ENCODE measurements at regions not wholly inside any gene's neighbourhood (a gene's known extent, or its start where the extent isn't known, plus 50 kb on each side); places are given as distances from the start of the nearest gene placed in this dataset.

DNA sequence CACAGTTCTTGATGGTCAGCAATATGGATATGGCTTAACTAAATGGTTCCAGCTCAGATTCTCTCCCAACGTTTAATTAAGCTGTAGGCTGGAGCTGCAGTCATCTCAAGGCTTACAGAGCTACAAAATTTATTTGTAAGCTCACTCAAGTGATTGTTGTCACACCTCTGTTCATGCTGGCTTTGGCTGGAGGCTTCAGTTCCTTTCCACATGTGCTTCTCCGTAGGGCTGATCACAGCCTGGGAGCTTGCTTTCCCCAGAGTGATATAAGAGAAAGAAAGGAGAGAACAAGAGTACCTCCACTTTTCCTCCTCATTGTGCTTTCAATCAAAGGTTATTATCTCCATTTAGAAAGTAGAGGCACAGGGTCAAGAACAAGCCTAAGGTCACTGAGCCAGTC lies 182.7 kb upstream of the KCNN2 start:
- H3K9ac ChIP-seq (ENCODE audit: low read depth in 1 of 3, low read length in 3 of 3), result no peak overlapping the region
- no peaks in the 10 kb centered on the region for H3K4me1 ChIP-seq (ENCODE audit: control insufficient read depth in 3 of 3, insufficient read depth in 3 of 3, low read length in 3 of 3)
- no peak overlapping the region for H3K27ac ChIP-seq (ENCODE audit: low read depth, low read length)
- no peaks in the 10 kb centered on the region for H3K9me3 ChIP-seq (ENCODE audit: control insufficient read depth in 3 of 3, low read length in 3 of 3)
- H3K36me3 ChIP-seq (ENCODE audit: control insufficient read depth in 3 of 3, insufficient read depth in 3 of 3, low read length in 3 of 3), result no peaks in the 10 kb centered on the region
- H3K4me3 ChIP-seq (ENCODE audit: low read length in 3 of 3), result no peak overlapping the region
- no peaks in the 10 kb centered on the region for H3K27me3 ChIP-seq (ENCODE audit: control insufficient read depth in 3 of 3, insufficient read depth in 3 of 3, low read length in 3 of 3)

DNA sequence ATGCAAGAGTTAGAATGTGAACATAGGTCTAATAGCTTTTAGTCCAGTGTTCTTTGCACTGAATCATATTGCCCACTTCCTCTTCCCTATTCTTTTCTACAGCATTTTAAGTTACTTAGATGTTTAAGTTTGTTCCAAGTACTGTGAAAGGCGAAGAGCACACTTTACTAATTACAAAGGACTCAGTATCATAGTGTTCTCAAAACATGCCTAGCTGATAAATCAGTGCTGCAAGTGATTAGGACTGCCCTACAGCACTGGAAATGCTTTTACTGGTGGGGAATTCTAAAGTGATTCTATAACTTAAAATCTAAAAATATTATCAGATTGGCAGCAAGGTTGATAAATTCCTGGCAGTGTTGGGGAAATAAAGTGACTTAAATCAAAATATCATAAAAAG lies 177.9 kb upstream of the KCNN2 start:
- H3K27ac ChIP-seq (ENCODE audit: low read depth, low read length), result no peak overlapping the region
- H3K36me3 ChIP-seq (ENCODE audit: control insufficient read depth in 3 of 3, insufficient read depth in 3 of 3, low read length in 3 of 3), result no peaks in the 10 kb centered on the region
- H3K27me3 ChIP-seq (ENCODE audit: control insufficient read depth in 3 of 3, insufficient read depth in 3 of 3, low read length in 3 of 3), result no peaks in the 10 kb centered on the region
- H3K4me1 ChIP-seq (ENCODE audit: control insufficient read depth in 3 of 3, insufficient read depth in 3 of 3, low read length in 3 of 3), result no peaks in the 10 kb centered on the region
- no peak overlapping the region for H3K9ac ChIP-seq (ENCODE audit: low read depth in 1 of 3, low read length in 3 of 3)
- H3K4me3 ChIP-seq (ENCODE audit: low read length in 3 of 3), result no peak overlapping the region
- H3K9me3 ChIP-seq (ENCODE audit: control insufficient read depth in 3 of 3, low read length in 3 of 3), result no peaks in the 10 kb centered on the region

DNA sequence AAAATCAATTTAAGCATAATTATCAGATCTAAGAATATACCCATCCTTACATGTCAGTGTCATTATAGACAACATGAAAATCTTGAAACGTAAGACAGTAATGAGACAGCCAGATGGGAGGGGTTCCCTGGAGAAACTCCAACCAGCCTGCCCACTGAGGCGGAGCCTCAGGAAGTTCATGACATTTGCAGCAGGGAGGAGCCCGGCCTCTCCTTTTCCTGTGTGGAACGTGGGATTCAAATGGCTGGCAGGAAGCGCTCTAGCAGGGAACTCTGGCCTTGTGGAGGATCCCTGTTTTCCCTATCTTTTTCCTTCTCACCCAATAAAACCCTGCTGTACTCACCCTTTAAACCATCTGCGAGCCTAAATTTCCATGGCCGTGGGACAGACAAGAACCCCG lies 176.6 kb upstream of the KCNN2 start:
- Histone ChIP-seq H3K27me3 (ENCODE audit: control insufficient read depth in 3 of 3, insufficient read depth in 3 of 3, low read length in 3 of 3) (no peaks in the 10 kb centered on the region), H3K4me1 (ENCODE audit: control insufficient read depth in 3 of 3, insufficient read depth in 3 of 3, low read length in 3 of 3) (no peaks in the 10 kb centered on the region), H3K4me3 (ENCODE audit: low read length in 3 of 3) (no peak overlapping the region), H3K27ac (ENCODE audit: low read depth, low read length) (no peak overlapping the region), H3K9ac (ENCODE audit: low read depth in 1 of 3, low read length in 3 of 3) (no peak overlapping the region), H3K36me3 (ENCODE audit: control insufficient read depth in 3 of 3, insufficient read depth in 3 of 3, low read length in 3 of 3) (no peaks in the 10 kb centered on the region), H3K9me3 (ENCODE audit: control insufficient read depth in 3 of 3, low read length in 3 of 3) (no peaks in the 10 kb centered on the region)

DNA sequence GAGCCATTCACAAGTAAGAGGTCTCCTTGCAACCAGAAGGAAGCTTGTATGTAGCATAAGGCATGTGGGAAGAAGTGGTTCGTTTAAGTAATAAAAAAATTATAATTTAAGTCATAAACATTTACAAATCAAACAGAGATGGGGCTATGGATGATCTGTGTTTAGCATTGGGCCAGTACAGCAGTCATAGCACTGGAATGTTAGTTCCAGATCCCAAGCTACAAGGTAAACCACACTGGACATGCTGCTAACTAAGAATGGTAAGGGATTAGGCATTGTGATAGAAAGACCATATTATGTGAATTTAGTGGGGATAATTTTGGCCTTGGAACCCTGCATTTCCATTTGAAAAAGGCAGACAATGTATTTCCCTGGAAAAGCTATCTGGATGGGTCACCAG lies 170.4 kb upstream of the KCNN2 start:
- no peak overlapping the region for H3K27ac ChIP-seq (ENCODE audit: low read depth, low read length)
- no peaks in the 10 kb centered on the region for H3K9me3 ChIP-seq (ENCODE audit: control insufficient read depth in 3 of 3, low read length in 3 of 3)
- no peak overlapping the region for H3K4me3 ChIP-seq (ENCODE audit: low read length in 3 of 3)
- H3K9ac ChIP-seq (ENCODE audit: low read depth in 1 of 3, low read length in 3 of 3), result no peak overlapping the region
- no peaks in the 10 kb centered on the region for H3K4me1 ChIP-seq (ENCODE audit: control insufficient read depth in 3 of 3, insufficient read depth in 3 of 3, low read length in 3 of 3)
- H3K36me3 ChIP-seq (ENCODE audit: control insufficient read depth in 3 of 3, insufficient read depth in 3 of 3, low read length in 3 of 3), result no peaks in the 10 kb centered on the region
- no peaks in the 10 kb centered on the region for H3K27me3 ChIP-seq (ENCODE audit: control insufficient read depth in 3 of 3, insufficient read depth in 3 of 3, low read length in 3 of 3)

DNA sequence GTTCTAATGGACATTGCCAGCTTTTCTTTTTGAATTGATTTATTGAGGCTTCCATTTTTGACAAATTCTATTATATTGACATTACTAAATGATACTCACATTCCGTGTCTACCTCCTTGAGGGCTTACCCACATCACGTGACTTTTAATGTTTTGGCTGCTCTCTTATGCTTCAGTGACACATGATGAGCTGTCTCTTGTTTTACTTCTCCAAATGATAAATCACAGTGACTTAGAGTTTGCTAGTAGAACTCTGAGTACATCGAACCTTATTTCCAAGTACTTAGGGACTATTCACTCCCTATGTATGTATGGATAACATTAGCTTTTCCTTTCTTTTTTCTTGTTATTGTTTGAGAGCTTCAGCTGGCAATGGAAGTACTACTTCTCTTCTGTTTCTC lies 169.8 kb upstream of the KCNN2 start:
- no peaks in the 10 kb centered on the region for H3K27me3 ChIP-seq (ENCODE audit: control insufficient read depth in 3 of 3, insufficient read depth in 3 of 3, low read length in 3 of 3)
- H3K36me3 ChIP-seq (ENCODE audit: control insufficient read depth in 3 of 3, insufficient read depth in 3 of 3, low read length in 3 of 3), result no peaks in the 10 kb centered on the region
- H3K27ac ChIP-seq (ENCODE audit: low read depth, low read length), result no peak overlapping the region
- H3K9me3 ChIP-seq (ENCODE audit: control insufficient read depth in 3 of 3, low read length in 3 of 3), result no peaks in the 10 kb centered on the region
- H3K9ac ChIP-seq (ENCODE audit: low read depth in 1 of 3, low read length in 3 of 3), result no peak overlapping the region
- H3K4me1 ChIP-seq (ENCODE audit: control insufficient read depth in 3 of 3, insufficient read depth in 3 of 3, low read length in 3 of 3), result no peaks in the 10 kb centered on the region
- H3K4me3 ChIP-seq (ENCODE audit: low read length in 3 of 3), result no peak overlapping the region

DNA sequence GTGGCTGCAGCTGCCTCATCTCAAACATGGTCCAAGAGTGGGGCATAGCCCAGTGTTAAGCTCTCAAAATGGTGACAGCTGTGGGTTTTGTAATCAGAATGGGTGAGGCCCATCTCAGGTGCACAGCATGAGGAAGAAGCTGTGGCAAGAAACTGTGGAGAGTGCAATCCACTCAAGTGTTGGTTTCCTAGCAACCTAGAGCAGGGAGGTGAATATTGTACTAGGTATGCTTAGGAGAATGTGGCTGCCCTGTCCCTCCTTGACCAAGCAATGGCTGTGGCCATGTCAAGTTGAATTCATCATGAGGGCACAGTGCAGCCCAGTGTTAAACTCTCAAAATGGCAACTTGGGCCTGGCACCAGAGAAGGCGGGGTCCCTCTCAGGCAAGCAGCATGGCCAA lies 160.5 kb upstream of the KCNN2 start:
- Histone ChIP-seq H3K9me3 (ENCODE audit: control insufficient read depth in 3 of 3, low read length in 3 of 3) (no peaks in the 10 kb centered on the region), H3K9ac (ENCODE audit: low read depth in 1 of 3, low read length in 3 of 3) (no peak overlapping the region), H3K36me3 (ENCODE audit: control insufficient read depth in 3 of 3, insufficient read depth in 3 of 3, low read length in 3 of 3) (no peaks in the 10 kb centered on the region), H3K27me3 (ENCODE audit: control insufficient read depth in 3 of 3, insufficient read depth in 3 of 3, low read length in 3 of 3) (no peaks in the 10 kb centered on the region), H3K4me1 (ENCODE audit: control insufficient read depth in 3 of 3, insufficient read depth in 3 of 3, low read length in 3 of 3) (no peaks in the 10 kb centered on the region), H3K27ac (ENCODE audit: low read depth, low read length) (no peak overlapping the region), H3K4me3 (ENCODE audit: low read length in 3 of 3) (no peak overlapping the region)

DNA sequence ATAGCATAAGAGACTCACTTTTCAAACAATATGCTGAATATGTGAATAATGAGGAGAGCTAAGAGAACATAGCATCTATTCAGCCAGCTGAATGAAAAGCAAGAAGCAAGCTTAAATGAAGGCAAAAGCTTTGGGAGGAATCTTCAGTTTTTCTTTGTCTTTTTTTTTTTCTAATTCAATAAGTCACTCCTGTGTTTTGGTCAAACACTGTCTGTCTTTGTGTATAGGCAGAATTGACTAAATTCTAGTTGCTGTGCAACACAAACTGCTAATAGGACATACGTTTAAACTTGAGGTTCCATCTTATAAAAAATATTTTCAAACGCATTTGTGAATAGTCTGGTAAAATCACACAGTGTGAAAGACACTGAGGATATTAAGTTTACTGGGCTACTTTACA lies 156.9 kb upstream of the KCNN2 start:
- H3K27ac ChIP-seq (ENCODE audit: low read depth, low read length), result no peak overlapping the region
- no peak overlapping the region for H3K4me3 ChIP-seq (ENCODE audit: low read length in 3 of 3)
- no peak overlapping the region for H3K9ac ChIP-seq (ENCODE audit: low read depth in 1 of 3, low read length in 3 of 3)
- H3K36me3 ChIP-seq (ENCODE audit: control insufficient read depth in 3 of 3, insufficient read depth in 3 of 3, low read length in 3 of 3), result no peaks in the 10 kb centered on the region
- H3K9me3 ChIP-seq (ENCODE audit: control insufficient read depth in 3 of 3, low read length in 3 of 3), result no peaks in the 10 kb centered on the region
- no peaks in the 10 kb centered on the region for H3K4me1 ChIP-seq (ENCODE audit: control insufficient read depth in 3 of 3, insufficient read depth in 3 of 3, low read length in 3 of 3)
- no peaks in the 10 kb centered on the region for H3K27me3 ChIP-seq (ENCODE audit: control insufficient read depth in 3 of 3, insufficient read depth in 3 of 3, low read length in 3 of 3)

DNA sequence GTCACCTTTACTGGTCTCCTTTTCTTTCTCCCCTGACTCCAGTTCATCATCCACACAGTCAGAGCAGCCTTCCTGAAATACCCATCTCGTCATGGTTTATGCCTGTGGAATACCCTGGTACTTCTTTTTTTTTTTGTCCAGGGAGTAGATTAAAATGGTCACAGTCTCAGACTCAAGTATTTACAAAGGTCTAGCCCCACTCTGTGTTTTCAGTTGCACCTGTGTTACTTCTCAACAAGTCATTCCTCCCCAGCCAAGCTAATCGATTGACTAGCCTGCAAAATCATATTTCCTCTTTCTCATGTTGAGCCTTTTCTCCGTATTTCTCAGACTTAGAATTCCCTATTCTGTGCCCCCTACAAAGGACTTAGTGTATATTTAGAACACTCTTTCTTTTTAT lies 155.2 kb upstream of the KCNN2 start:
- H3K27ac ChIP-seq (ENCODE audit: low read depth, low read length), result no peak overlapping the region
- H3K27me3 ChIP-seq (ENCODE audit: control insufficient read depth in 3 of 3, insufficient read depth in 3 of 3, low read length in 3 of 3), result no peaks in the 10 kb centered on the region
- no peaks in the 10 kb centered on the region for H3K4me1 ChIP-seq (ENCODE audit: control insufficient read depth in 3 of 3, insufficient read depth in 3 of 3, low read length in 3 of 3)
- no peak overlapping the region for H3K4me3 ChIP-seq (ENCODE audit: low read length in 3 of 3)
- no peaks in the 10 kb centered on the region for H3K36me3 ChIP-seq (ENCODE audit: control insufficient read depth in 3 of 3, insufficient read depth in 3 of 3, low read length in 3 of 3)
- no peaks in the 10 kb centered on the region for H3K9me3 ChIP-seq (ENCODE audit: control insufficient read depth in 3 of 3, low read length in 3 of 3)
- H3K9ac ChIP-seq (ENCODE audit: low read depth in 1 of 3, low read length in 3 of 3), result no peak overlapping the region

DNA sequence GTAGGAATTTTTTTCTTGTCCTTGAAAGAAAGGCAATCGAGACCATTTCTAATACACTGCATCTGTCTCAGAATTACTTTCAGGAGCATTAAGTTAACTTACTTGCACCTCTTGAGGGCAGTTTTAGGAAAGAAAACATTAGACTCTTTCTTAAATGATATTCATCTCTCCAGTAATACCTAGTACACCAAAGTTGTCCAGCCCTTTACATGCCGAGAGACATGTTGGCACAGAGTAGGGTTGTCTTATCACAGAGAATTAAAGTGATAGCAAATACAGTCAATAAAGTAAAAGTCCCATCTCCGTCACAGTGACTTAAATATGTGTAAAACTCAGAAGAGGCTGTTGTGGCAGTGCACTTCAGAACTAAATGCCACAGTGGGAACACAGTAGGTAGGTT lies 154.3 kb upstream of the KCNN2 start:
- Histone ChIP-seq H3K9me3 (ENCODE audit: control insufficient read depth in 3 of 3, low read length in 3 of 3) (no peaks in the 10 kb centered on the region), H3K9ac (ENCODE audit: low read depth in 1 of 3, low read length in 3 of 3) (no peak overlapping the region), H3K4me3 (ENCODE audit: low read length in 3 of 3) (no peak overlapping the region), H3K4me1 (ENCODE audit: control insufficient read depth in 3 of 3, insufficient read depth in 3 of 3, low read length in 3 of 3) (no peaks in the 10 kb centered on the region), H3K36me3 (ENCODE audit: control insufficient read depth in 3 of 3, insufficient read depth in 3 of 3, low read length in 3 of 3) (no peaks in the 10 kb centered on the region), H3K27ac (ENCODE audit: low read depth, low read length) (no peak overlapping the region), H3K27me3 (ENCODE audit: control insufficient read depth in 3 of 3, insufficient read depth in 3 of 3, low read length in 3 of 3) (no peaks in the 10 kb centered on the region)

DNA sequence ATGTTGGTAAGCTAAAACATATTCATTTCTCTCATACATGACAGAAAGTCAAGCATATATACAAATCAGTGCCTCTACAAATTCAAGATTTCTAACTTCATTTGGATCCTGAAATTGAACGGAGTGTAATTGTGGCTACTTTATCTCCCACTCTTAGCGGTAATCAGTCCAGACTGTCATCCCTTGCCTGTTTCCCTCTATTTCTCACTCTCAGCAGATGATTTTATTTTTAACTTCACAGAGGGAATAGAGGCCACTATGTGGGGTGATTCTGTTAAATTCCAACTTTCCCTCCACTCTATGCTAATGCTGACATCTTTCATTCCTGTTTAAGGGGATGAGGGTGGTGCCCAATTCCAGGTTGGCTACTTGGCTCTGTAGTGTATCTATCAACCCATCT lies 153.8 kb upstream of the KCNN2 start:
- H3K9ac ChIP-seq (ENCODE audit: low read depth in 1 of 3, low read length in 3 of 3), result no peak overlapping the region
- H3K4me1 ChIP-seq (ENCODE audit: control insufficient read depth in 3 of 3, insufficient read depth in 3 of 3, low read length in 3 of 3), result no peaks in the 10 kb centered on the region
- no peaks in the 10 kb centered on the region for H3K27me3 ChIP-seq (ENCODE audit: control insufficient read depth in 3 of 3, insufficient read depth in 3 of 3, low read length in 3 of 3)
- H3K9me3 ChIP-seq (ENCODE audit: control insufficient read depth in 3 of 3, low read length in 3 of 3), result no peaks in the 10 kb centered on the region
- H3K27ac ChIP-seq (ENCODE audit: low read depth, low read length), result no peak overlapping the region
- no peaks in the 10 kb centered on the region for H3K36me3 ChIP-seq (ENCODE audit: control insufficient read depth in 3 of 3, insufficient read depth in 3 of 3, low read length in 3 of 3)
- no peak overlapping the region for H3K4me3 ChIP-seq (ENCODE audit: low read length in 3 of 3)

DNA sequence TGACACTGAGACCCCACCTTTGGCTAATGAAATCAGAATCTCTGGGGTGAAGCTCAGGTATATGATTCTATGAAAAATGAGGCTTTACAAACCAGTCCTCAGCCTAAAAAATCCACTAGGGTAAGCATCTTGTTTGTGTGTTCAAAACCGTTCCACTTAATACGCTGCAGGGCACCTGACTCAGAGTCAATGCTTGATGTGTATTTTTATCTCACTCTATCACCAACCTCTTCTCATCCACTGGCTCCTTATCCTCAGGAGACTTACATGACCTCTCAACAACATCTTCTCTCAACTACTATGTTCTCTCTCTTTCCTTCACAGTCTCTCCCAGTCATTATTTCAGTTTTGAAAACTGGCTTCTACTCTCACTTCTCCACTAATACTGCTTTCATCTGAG lies 153.3 kb upstream of the KCNN2 start:
- H3K27me3 ChIP-seq (ENCODE audit: control insufficient read depth in 3 of 3, insufficient read depth in 3 of 3, low read length in 3 of 3), result no peaks in the 10 kb centered on the region
- no peaks in the 10 kb centered on the region for H3K36me3 ChIP-seq (ENCODE audit: control insufficient read depth in 3 of 3, insufficient read depth in 3 of 3, low read length in 3 of 3)
- H3K9me3 ChIP-seq (ENCODE audit: control insufficient read depth in 3 of 3, low read length in 3 of 3), result no peaks in the 10 kb centered on the region
- H3K9ac ChIP-seq (ENCODE audit: low read depth in 1 of 3, low read length in 3 of 3), result no peak overlapping the region
- H3K4me3 ChIP-seq (ENCODE audit: low read length in 3 of 3), result no peak overlapping the region
- H3K4me1 ChIP-seq (ENCODE audit: control insufficient read depth in 3 of 3, insufficient read depth in 3 of 3, low read length in 3 of 3), result no peaks in the 10 kb centered on the region
- H3K27ac ChIP-seq (ENCODE audit: low read depth, low read length), result no peak overlapping the region

All from skeletal muscle tissue (tissue), 3 donors.